SU-DHL-6 (cell line): ENCODE measurements at regions not wholly inside any gene's neighbourhood (a gene's known extent, or its start where the extent isn't known, plus 50 kb on each side); places are given as distances from the start of the nearest gene placed in this dataset.

ENCODE experiments used
- H2AFZ ChIP-seq: fragments of 200-600 bp; sonication (generic); 2 replicates; pipeline ENCODE4 v1.6.1; 2014; ENCODE audit warnings: low read depth, mild to moderate bottlenecking, moderate library complexity, mixed read lengths, antibody characterized with exemption, low read length; ENCODE audit not compliant: severe bottlenecking
- H3F3A ChIP-seq: fragments of 200-600 bp; shearing (Covaris generic); 2 replicates; pipeline ENCODE4 v1.6.0; 2016; ENCODE audit warnings: antibody characterized with exemption, mild to moderate bottlenecking; ENCODE audit not compliant: insufficient read depth
- H3K27ac ChIP-seq: fragments of 200-600 bp; sonication (generic); 2 replicates; pipeline ENCODE4 v1.5.1; 2016; ENCODE audit warnings: low read depth, mild to moderate bottlenecking, low read length, moderate library complexity, mixed read lengths
- H3K27me3 ChIP-seq: fragments of 200-600 bp; sonication (generic), shearing (Covaris generic); 2 replicates; pipeline ENCODE4 v1.6.0; 2014; ENCODE audit warnings: mild to moderate bottlenecking, low read length
- H3K36me3 ChIP-seq: fragments of 200-600 bp; sonication (generic); 2 replicates; pipeline ENCODE4 v1.6.1; 2014; ENCODE audit warnings: mild to moderate bottlenecking, low read length, mixed read lengths
- H3K4me2 ChIP-seq: fragments of 300-600, 200-600 bp; shearing (Covaris generic), sonication (generic); 2 replicates; pipeline ENCODE4 v1.6.0; 2014; ENCODE audit warnings: low read length, low read depth, mild to moderate bottlenecking; ENCODE audit not compliant: poor library complexity, severe bottlenecking
- H3K4me3 ChIP-seq: fragments of 200-600 bp; sonication (generic); 2 replicates; pipeline ENCODE4 v1.5.1; 2014; ENCODE audit warnings: antibody characterized with exemption, low read length, mild to moderate bottlenecking, mixed read lengths; ENCODE audit not compliant: insufficient read depth, poor library complexity, severe bottlenecking
- H3K79me2 ChIP-seq: fragments of 200-600 bp; sonication (generic); 2 replicates; pipeline ENCODE4 v1.6.1; 2014; ENCODE audit warnings: mild to moderate bottlenecking, low read length, moderate library complexity; ENCODE audit not compliant: insufficient read depth
- H3K9ac ChIP-seq: fragments of 200-600 bp; sonication (generic); 2 replicates; pipeline ENCODE4 v1.7.0; 2014; ENCODE audit warnings: mild to moderate bottlenecking, low read length
- H3K9me2 ChIP-seq: fragments of 200-600 bp; sonication (generic); replicated peaks from 2 replicates; pipeline ENCODE4 v1.6.1; 2014; ENCODE audit warnings: low read length; ENCODE audit not compliant: insufficient read depth
- H3K9me3 ChIP-seq: fragments of 200-600 bp; sonication (generic); 2 replicates; pipeline ENCODE4 v1.6.1; 2014; ENCODE audit warnings: low read length, mixed read lengths; ENCODE audit not compliant: insufficient read depth
- H4K20me1 ChIP-seq: fragments of 200-600 bp; sonication (generic); 2 replicates; pipeline ENCODE4 v1.6.1; 2014; ENCODE audit warnings: low read depth, mild to moderate bottlenecking, antibody characterized with exemption, low read length, moderate library complexity, mixed read lengths
- EZH2phosphoT487 ChIP-seq: fragments of 200-600 bp; sonication (generic), shearing (Covaris generic); conservative IDR thresholded peaks from 2 replicates; pipeline ENCODE4 v1.6.1; 2018; ENCODE audit warnings: mild to moderate bottlenecking, antibody characterized with exemption, low read length, moderate library complexity, mixed read lengths
- TF ChIP-seq, protein P1 (sequence below): fragments of 200-600 bp; sonication (generic); IDR thresholded peaks from one replicate; pipeline ENCODE4 v1.5.1; 2017; ENCODE audit warnings: antibody characterized with exemption, mild to moderate bottlenecking, low read length, moderate library complexity; ENCODE audit not compliant: insufficient read depth, poor library complexity, severe bottlenecking

DNA sequence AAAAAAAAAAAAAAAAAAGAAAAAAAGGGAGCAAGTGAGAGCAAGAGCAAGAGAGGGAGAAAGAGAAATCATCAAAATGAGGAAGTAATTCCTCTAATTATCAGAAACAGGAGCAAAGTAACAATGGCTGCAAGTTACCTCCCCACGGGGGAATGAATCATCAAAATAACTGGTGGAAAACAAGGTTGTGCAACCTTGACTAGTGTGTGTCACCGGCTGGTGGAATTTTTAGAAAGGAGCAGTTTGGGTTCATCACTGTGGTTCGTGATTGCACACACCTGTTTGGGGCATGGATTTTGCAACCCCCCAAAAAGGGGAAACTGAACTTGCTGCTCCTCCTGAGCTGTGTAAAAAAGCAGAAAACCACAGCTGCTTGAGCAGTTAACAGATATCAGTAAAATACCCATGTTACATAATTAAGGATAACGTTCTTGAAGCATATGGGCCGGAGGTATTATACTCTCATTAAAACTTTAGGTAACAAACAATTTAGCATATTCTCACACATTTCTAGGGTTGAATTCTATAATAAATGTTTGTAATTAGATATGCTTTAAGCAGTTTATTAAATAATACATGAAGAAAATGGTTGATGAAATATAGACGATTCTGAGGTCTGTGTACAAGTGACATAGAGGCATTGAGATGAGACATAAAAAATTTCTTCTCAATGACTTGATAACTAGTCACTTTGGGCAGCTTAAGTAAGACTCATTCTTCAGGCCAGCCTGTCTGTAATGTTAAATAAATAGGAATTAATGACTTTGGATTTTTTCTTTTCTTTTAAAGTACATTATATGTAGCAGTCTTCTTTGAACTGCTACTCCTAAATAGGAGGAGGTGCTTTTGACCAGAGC, 184.2 kb upstream of the ZEB2 start:
- no peaks in the 10 kb centered on the region for H3K27me3 ChIP-seq
- peak overlapping the region; percentile 88 for H3K27ac ChIP-seq
- H3F3A ChIP-seq, result peaks cover 11% of the 10 kb centered on the region; the same call in 1 of the 2 replicates
- TF ChIP-seq, protein P1, sequence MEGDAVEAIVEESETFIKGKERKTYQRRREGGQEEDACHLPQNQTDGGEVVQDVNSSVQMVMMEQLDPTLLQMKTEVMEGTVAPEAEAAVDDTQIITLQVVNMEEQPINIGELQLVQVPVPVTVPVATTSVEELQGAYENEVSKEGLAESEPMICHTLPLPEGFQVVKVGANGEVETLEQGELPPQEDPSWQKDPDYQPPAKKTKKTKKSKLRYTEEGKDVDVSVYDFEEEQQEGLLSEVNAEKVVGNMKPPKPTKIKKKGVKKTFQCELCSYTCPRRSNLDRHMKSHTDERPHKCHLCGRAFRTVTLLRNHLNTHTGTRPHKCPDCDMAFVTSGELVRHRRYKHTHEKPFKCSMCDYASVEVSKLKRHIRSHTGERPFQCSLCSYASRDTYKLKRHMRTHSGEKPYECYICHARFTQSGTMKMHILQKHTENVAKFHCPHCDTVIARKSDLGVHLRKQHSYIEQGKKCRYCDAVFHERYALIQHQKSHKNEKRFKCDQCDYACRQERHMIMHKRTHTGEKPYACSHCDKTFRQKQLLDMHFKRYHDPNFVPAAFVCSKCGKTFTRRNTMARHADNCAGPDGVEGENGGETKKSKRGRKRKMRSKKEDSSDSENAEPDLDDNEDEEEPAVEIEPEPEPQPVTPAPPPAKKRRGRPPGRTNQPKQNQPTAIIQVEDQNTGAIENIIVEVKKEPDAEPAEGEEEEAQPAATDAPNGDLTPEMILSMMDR, result no peak
- no peak for TF ChIP-seq EZH2phosphoT487
- peak overlapping the region; percentile 33 for H2AFZ ChIP-seq
- H3K9me3 ChIP-seq, result no peaks in the 10 kb centered on the region
- H3K4me3 ChIP-seq, result peak overlapping the region; percentile 23
- H3K79me2 ChIP-seq, result no peaks in the 10 kb centered on the region
- H3K4me2 ChIP-seq, result peak overlapping the region; percentile 71
- no peaks in the 10 kb centered on the region for H3K36me3 ChIP-seq
- H3K9me2 ChIP-seq, result no peaks in the 10 kb centered on the region
- H4K20me1 ChIP-seq, result no peaks in the 10 kb centered on the region
- H3K9ac ChIP-seq, result peak overlapping the region; percentile 40

DNA sequence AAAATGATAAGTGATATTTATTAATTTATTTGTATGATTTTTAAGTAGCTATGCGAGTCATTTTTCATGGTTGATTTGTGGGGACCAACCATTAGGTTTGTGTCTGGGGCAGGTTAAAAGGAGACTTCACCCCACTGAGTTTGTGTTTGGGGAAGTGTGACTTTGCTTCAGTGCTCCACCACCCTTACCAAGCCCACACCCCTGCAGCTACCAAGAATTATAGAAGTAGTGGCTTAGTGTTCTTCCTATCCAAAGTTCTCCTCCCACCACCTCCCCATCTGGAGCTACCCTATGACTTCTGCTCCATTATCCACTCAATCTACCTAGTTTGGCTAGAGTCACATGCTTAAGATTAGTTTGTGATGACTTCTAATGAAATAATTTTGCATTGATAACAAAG, 182.1 kb upstream of the ZEB2 start:
- Histone ChIP-seq H3K27ac (peak overlapping the region; percentile 88), H3F3A (peaks cover 11% of the 10 kb centered on the region; the same call in 1 of the 2 replicates), H3K9ac (peak overlapping the region; percentile 34; the same call in 1 of the 2 replicates), H3K9me3 (no peaks in the 10 kb centered on the region), H3K4me3 (peak overlapping the region; percentile 17), H3K36me3 (no peaks in the 10 kb centered on the region), H3K27me3 (no peaks in the 10 kb centered on the region), H3K4me2 (peak overlapping the region; percentile 71), H3K79me2 (no peaks in the 10 kb centered on the region), H3K9me2 (no peaks in the 10 kb centered on the region), H2AFZ (peak overlapping the region; percentile 7), H4K20me1 (no peaks in the 10 kb centered on the region)
- TF ChIP-seq EZH2phosphoT487, result no peak
- TF ChIP-seq, protein P1, result no peak

DNA sequence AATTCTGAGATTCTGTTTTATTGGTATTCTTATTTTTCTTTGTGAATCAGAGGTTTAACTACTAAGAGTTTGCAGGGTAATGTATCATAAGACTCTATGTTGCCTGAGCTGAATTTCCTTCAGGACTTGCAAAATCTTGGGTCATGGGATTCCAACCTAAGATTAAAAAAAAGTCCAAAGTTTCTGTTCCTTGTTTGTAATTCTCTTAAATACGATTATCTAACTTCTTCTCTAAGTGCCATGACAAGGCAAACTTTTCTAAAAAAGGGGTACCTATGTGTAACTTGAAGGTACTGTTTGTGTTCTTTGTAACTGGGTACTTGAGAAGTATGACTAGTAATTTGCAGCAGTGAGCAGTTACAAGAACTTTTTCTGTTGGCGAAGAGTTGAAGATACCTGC, 181.3 kb upstream of the ZEB2 start:
- no peaks in the 10 kb centered on the region for H3K36me3 ChIP-seq
- TF ChIP-seq EZH2phosphoT487, result no peak
- TF ChIP-seq, protein P1, result no peak
- peaks cover 11% of the 10 kb centered on the region; the same call in 1 of the 2 replicates for H3F3A ChIP-seq
- H3K4me3 ChIP-seq, result no peak overlapping the region
- peak overlapping the region; percentile 7 for H2AFZ ChIP-seq
- peak overlapping the region; percentile 71 for H3K4me2 ChIP-seq
- H3K27ac ChIP-seq, result peak overlapping the region; percentile 88
- H3K9me2 ChIP-seq, result no peaks in the 10 kb centered on the region
- no peaks in the 10 kb centered on the region for H4K20me1 ChIP-seq
- H3K79me2 ChIP-seq, result no peaks in the 10 kb centered on the region
- no peaks in the 10 kb centered on the region for H3K9me3 ChIP-seq
- no peaks in the 10 kb centered on the region for H3K27me3 ChIP-seq
- 0 out of 2 replicates have a peak overlapping the region, but pooled peaks have one; percentile 1 for H3K9ac ChIP-seq
